NCI-H2081 (cell line): ENCODE measurements at regions not wholly inside any gene's neighbourhood (a gene's known extent, or its start where the extent isn't known, plus 50 kb on each side); places are given as distances from the start of the nearest gene placed in this dataset.

Experiments used
- DNase-seq, 2 experiments: peaks; one replicate each; lab custom pipeline; 2025; lab: John Stamatoyannopoulos, UW

- no peak for DNase-seq
Measured at GRCh38 chr5:20649966-20650365, 662.0 kb upstream of the CDH18 start.

- DNase-seq, result no peak
Measured at GRCh38 chr5:20648981-20649380, 661.0 kb upstream of the CDH18 start.

- no peak for DNase-seq
Measured at GRCh38 chr5:20636686-20637085, 648.7 kb upstream of the CDH18 start.

- DNase-seq, result no peak
Measured at GRCh38 chr5:20619591-20619990, 631.6 kb upstream of the CDH18 start.

- DNase-seq, result no peak
Measured at GRCh38 chr5:20618340-20618739, 630.3 kb upstream of the CDH18 start.

GRCh38 chr5:20617841-20618240 lies 629.8 kb upstream of the CDH18 start:
- no peak for DNase-seq

GRCh38 chr5:20615888-20616563 lies 628.0 kb upstream of the CDH18 start:
- DNase-seq, result no peak

GRCh38 chr5:20611620-20612019 lies 623.6 kb upstream of the CDH18 start:
- peak in 1 of 2 experiments; percentile 42 for DNase-seq

- DNase-seq, result peak; percentile 75 to 93
Measured at GRCh38 chr5:20610681-20611080, 622.7 kb upstream of the CDH18 start.

- no peak for DNase-seq
Measured at GRCh38 chr5:20609126-20609525, 621.1 kb upstream of the CDH18 start.

GRCh38 chr5:20608567-20608966 lies 620.6 kb upstream of the CDH18 start:
- DNase-seq, result no peak

GRCh38 chr5:20605732-20606525 lies 617.9 kb upstream of the CDH18 start:
- no peak for DNase-seq

- DNase-seq, result no peak
Measured at GRCh38 chr5:20604992-20605391, 617.0 kb upstream of the CDH18 start.

- DNase-seq, result no peak
Measured at GRCh38 chr5:20601678-20602100, 613.7 kb upstream of the CDH18 start.

GRCh38 chr5:20590356-20590755 lies 602.4 kb upstream of the CDH18 start:
- DNase-seq, result no peak

- DNase-seq, result no peak
Measured at GRCh38 chr5:20575571-20575970, 587.6 kb upstream of the CDH18 start.

GRCh38 chr5:20574576-20574975 lies 586.6 kb upstream of the CDH18 start:
- DNase-seq, result no peak

- DNase-seq, result peak in 1 of 2 experiments; percentile 32
Measured at GRCh38 chr5:20572614-20573013, 584.6 kb upstream of the CDH18 start.

GRCh38 chr5:20570486-20570885 lies 582.5 kb upstream of the CDH18 start:
- no peak for DNase-seq

GRCh38 chr5:20562544-20562943 lies 574.5 kb upstream of the CDH18 start:
- no peak for DNase-seq

- DNase-seq, result no peak
Measured at GRCh38 chr5:20559845-20560244, 571.8 kb upstream of the CDH18 start.

GRCh38 chr5:20556115-20556763 lies 568.2 kb upstream of the CDH18 start:
- DNase-seq, result no peak

GRCh38 chr5:20555034-20555433 lies 567.0 kb upstream of the CDH18 start:
- DNase-seq, result no peak
